IMR-90 (cell line): ENCODE measurements at regions not wholly inside any gene's neighbourhood (a gene's known extent, or its start where the extent isn't known, plus 50 kb on each side); places are given as distances from the start of the nearest gene placed in this dataset.

Experiments used
- ATAC-seq: fragments of 200-7000 bp; cut with Tn5 transposase; 2 replicates; pipeline ENCODE4 v1.9.1; 2020; ENCODE audit warnings: low read depth, mild to moderate bottlenecking, moderate library complexity
- BruUV-seq: library from RNA; stranded (reverse); fragments of 400-500 nt; replicated peaks from 2 replicates; lab custom pipeline; 2021; lab: Mats Ljungman, UMichigan
- CTCF ChIA-PET: fragments of 300-600 bp; formaldehyde crosslinking; extraction: SDS; loops from one replicate; lab custom pipeline; 2021; ENCODE audit warnings: antibody characterized with exemption; lab: Yijun Ruan, JAX
- POLR2A ChIA-PET: fragments of 300-600 bp; sonication (Branson Sonifier 250); formaldehyde crosslinking; loops from one replicate; lab custom pipeline; 2022; ENCODE audit warnings: antibody characterized with exemption; ENCODE audit not compliant: unreplicated experiment; lab: Charles Lee
- DNase-seq: peaks from one replicate; pipeline ENCODE4 v3.0.0; 2013
- H2AFZ ChIP-seq: replicated peaks from 2 replicates; pipeline ENCODE3; 2013; ENCODE audit warnings: low read length, mild to moderate bottlenecking; ENCODE audit not compliant: poor library complexity
- H2AK5ac ChIP-seq: 2 replicates; pipeline ENCODE4 v1.6.1; 2013; ENCODE audit warnings: low read depth, low read length, inconsistent platforms
- H2AK9ac ChIP-seq: replicated peaks from 2 replicates; pipeline ENCODE3; 2013; ENCODE audit warnings: mild to moderate bottlenecking, low read depth, low read length, moderate library complexity; ENCODE audit not compliant: poor library complexity
- H2BK120ac ChIP-seq: 2 replicates; pipeline ENCODE4 v1.6.1; 2013; ENCODE audit warnings: low read depth, low read length, inconsistent platforms
- H2BK15ac ChIP-seq: 3 replicates; pipeline ENCODE4 v1.6.1; 2013; ENCODE audit warnings: low read depth, low read length, inconsistent platforms
- H2BK20ac ChIP-seq: 2 replicates; pipeline ENCODE4 v1.6.1; 2013; ENCODE audit warnings: low read depth, mild to moderate bottlenecking, inconsistent platforms, low read length, moderate library complexity
- H2BK5ac ChIP-seq: 2 replicates; pipeline ENCODE4 v1.6.1; 2013; ENCODE audit warnings: mild to moderate bottlenecking, low read depth, low read length, inconsistent platforms; ENCODE audit not compliant: poor library complexity, severe bottlenecking
- H3K14ac ChIP-seq: replicated peaks from 2 replicates; pipeline ENCODE4 v1.6.1; 2013; ENCODE audit warnings: low read depth, low read length, inconsistent platforms
- H3K18ac ChIP-seq: 2 replicates; pipeline ENCODE4 v1.6.1; 2013; ENCODE audit warnings: low read depth, low read length, control low read depth
- H3K23ac ChIP-seq: 2 replicates; pipeline ENCODE4 v1.6.1; 2013; ENCODE audit warnings: low read depth, low read length, inconsistent platforms
- H3K27ac ChIP-seq: 2 replicates; pipeline ENCODE4 v1.5.1; 2013; ENCODE audit warnings: mild to moderate bottlenecking, control low read depth, low read length; ENCODE audit not compliant: insufficient read depth
- H3K27me3 ChIP-seq: 2 replicates; pipeline ENCODE4 v1.6.1; 2013; ENCODE audit warnings: low read length; ENCODE audit not compliant: control insufficient read depth, insufficient read depth
- H3K36me3 ChIP-seq: 2 replicates; pipeline ENCODE4 v1.6.1; 2013; ENCODE audit warnings: low read length, mixed read lengths; ENCODE audit not compliant: control insufficient read depth, insufficient read depth
- H3K4ac ChIP-seq: 2 replicates; pipeline ENCODE4 v1.6.1; 2013; ENCODE audit warnings: low read depth, low read length, inconsistent platforms
- H3K4me1 ChIP-seq: 2 replicates; pipeline ENCODE4 v1.6.1; 2013; ENCODE audit warnings: low read length, mixed read lengths; ENCODE audit not compliant: control insufficient read depth, insufficient read depth
- H3K4me2 ChIP-seq: 2 replicates; pipeline ENCODE4 v1.6.1; 2013; ENCODE audit warnings: low read depth, mild to moderate bottlenecking, control low read depth, low read length, moderate library complexity
- H3K4me3 ChIP-seq: 2 replicates; pipeline ENCODE4 v1.5.1; 2013; ENCODE audit warnings: low read depth, mild to moderate bottlenecking, control low read depth, low read length, moderate library complexity; ENCODE audit not compliant: insufficient read depth
- H3K56ac ChIP-seq: 2 replicates; pipeline ENCODE4 v1.6.1; 2013; ENCODE audit warnings: low read length, inconsistent platforms; ENCODE audit not compliant: insufficient read depth; ENCODE audit errors: extremely low read depth
- H3K79me1 ChIP-seq, 2 experiments: 2 replicates each; pipeline ENCODE4 v1.6.1; 2013; ENCODE audit warnings: low read length in 2 of 2, inconsistent platforms in 1 of 2, low read depth in 1 of 2
- H3K9ac ChIP-seq: 2 replicates; pipeline ENCODE4 v1.6.1; 2013; ENCODE audit warnings: low read depth, low read length, control low read depth
- H3K9me1 ChIP-seq: 2 replicates; pipeline ENCODE4 v1.6.1; 2013; ENCODE audit warnings: low read length, inconsistent platforms; ENCODE audit not compliant: insufficient read depth
- H3K9me3 ChIP-seq: 2 replicates; pipeline ENCODE4 v1.6.1; 2013; ENCODE audit warnings: low read length; ENCODE audit not compliant: control insufficient read depth, insufficient read depth
- H4K20me1 ChIP-seq: 2 replicates; pipeline ENCODE4 v1.6.1; 2013; ENCODE audit warnings: low read length, inconsistent platforms; ENCODE audit not compliant: insufficient read depth
- H4K5ac ChIP-seq: 2 replicates; pipeline ENCODE4 v1.6.1; 2013; ENCODE audit warnings: mild to moderate bottlenecking, low read depth, low read length, control low read depth
- H4K8ac ChIP-seq, 2 experiments: 2 replicates each; pipeline ENCODE4 v1.6.1; 2013; ENCODE audit warnings: low read depth in 2 of 2, low read length in 2 of 2, control low read depth in 1 of 2, inconsistent platforms in 1 of 2
- H4K91ac ChIP-seq: 2 replicates; pipeline ENCODE4 v1.6.1; 2013; ENCODE audit warnings: low read depth, low read length, inconsistent platforms; ENCODE audit not compliant: insufficient read depth
- BHLHE40 ChIP-seq: fragments of 150-350 bp; IDR thresholded peaks from 2 replicates; pipeline ENCODE4 v1.6.1; 2016; ENCODE audit warnings: mild to moderate bottlenecking, low read depth, low read length
- CEBPB ChIP-seq: IDR thresholded peaks from 2 replicates; pipeline ENCODE4 v1.6.1; 2012; ENCODE audit warnings: low read depth, low read length, improper control_type of control experiment
- CHD1 ChIP-seq: IDR thresholded peaks from 2 replicates; pipeline ENCODE4 v1.6.1; 2012; ENCODE audit warnings: low read depth, low read length, improper control_type of control experiment
- MXI1 ChIP-seq: IDR thresholded peaks from 2 replicates; pipeline ENCODE4 v1.6.1; 2012; ENCODE audit warnings: low read depth, mild to moderate bottlenecking, low read length, moderate library complexity, borderline replicate concordance
- WGBS, 2 experiments: methylation state at CpG; one replicate each; pipeline versions ENCODE4 v1.1.5 to v1.1.7; 2013; ENCODE audit warnings: missing lambda C conversion rate in 2 of 2; ENCODE audit not compliant: insufficient read length in 1 of 2; ENCODE audit errors: extremely low coverage in 2 of 2; 5-methylcytosine and 5-hydroxymethylcytosine counted together
- dilution Hi-C: fragments of 300-500 bp; cut with HindIII; formaldehyde crosslinking; loops from one replicate; pipeline ENCODE4 v1.14.3; 2018; ENCODE audit warnings: low sequenced_read_pairs; ENCODE audit not compliant: unreplicated experiment
- in situ Hi-C: fragments of 300-500 bp; cut with MboI; formaldehyde crosslinking; loops from 3 replicates; pipeline ENCODE4 v1.14.3; 2019; ENCODE audit warnings: low sequenced_read_pairs, inconsistent platforms, mixed read lengths
- intact Hi-C: fragments of 100-400 bp; cut with micrococcal nuclease; formaldehyde crosslinking; loops from 2 replicates; pipeline ENCODE4 v1.10.0; 2022
- TF ChIP-seq, protein P1 (sequence below): fragments of 150-350 bp; IDR thresholded peaks from 2 replicates; pipeline ENCODE4 v1.6.1; 2016; ENCODE audit warnings: low read depth, mild to moderate bottlenecking, low read length, moderate library complexity, borderline replicate concordance
- TF ChIP-seq, protein P2 (sequence below): conservative IDR thresholded peaks from 2 replicates; pipeline ENCODE4 v1.5.1; 2012; ENCODE audit warnings: mild to moderate bottlenecking, low read depth, low read length, improper control_type of control experiment

DNA sequence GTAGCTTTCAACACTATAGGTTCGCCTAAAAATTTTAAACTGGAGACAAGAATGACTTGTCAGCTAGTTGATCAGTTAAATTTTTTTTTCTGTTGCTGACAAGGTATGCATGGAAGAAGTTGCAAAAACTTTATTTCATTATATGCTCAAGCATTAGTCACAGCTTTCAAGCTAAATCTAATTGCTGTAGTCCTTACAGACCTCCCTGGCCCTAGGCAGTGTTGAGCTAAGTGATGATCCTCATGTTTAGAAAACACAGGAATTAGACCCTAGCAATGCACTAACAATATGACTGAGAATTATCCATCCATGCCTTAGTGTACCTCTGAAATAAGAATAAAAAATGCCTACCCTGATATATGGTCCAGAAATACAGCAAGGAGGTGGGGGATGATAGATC is 253.4 kb downstream of the SP3 start:
- in situ Hi-C loops (no loop called here), intact Hi-C loops (no loop called here), dilution Hi-C loops (no loop called here)
- no peaks in the 10 kb centered on the region for H4K20me1 ChIP-seq
- no peak overlapping the region for H3K14ac ChIP-seq
- ChIA-PET CTCF (no interaction called here), POLR2A (no interaction called here)
- H2BK20ac ChIP-seq, result no peak overlapping the region
- no peak overlapping the region for H4K8ac ChIP-seq
- ATAC-seq, result no peak
- no peak overlapping the region for H2AK9ac ChIP-seq
- H3K27ac ChIP-seq, result no peak overlapping the region
- H3K56ac ChIP-seq, result no peak overlapping the region
- no peak overlapping the region for H2BK120ac ChIP-seq
- H3K9me1 ChIP-seq, result no peaks in the 10 kb centered on the region
- no peaks in the 10 kb centered on the region for H3K36me3 ChIP-seq
- H3K9ac ChIP-seq, result no peak overlapping the region
- no peak overlapping the region for H2AK5ac ChIP-seq
- no peak overlapping the region for H2AFZ ChIP-seq
- H3K27me3 ChIP-seq, result peaks cover 6% of the 10 kb centered on the region
- no peak for TF ChIP-seq MXI1
- TF ChIP-seq, protein P1, sequence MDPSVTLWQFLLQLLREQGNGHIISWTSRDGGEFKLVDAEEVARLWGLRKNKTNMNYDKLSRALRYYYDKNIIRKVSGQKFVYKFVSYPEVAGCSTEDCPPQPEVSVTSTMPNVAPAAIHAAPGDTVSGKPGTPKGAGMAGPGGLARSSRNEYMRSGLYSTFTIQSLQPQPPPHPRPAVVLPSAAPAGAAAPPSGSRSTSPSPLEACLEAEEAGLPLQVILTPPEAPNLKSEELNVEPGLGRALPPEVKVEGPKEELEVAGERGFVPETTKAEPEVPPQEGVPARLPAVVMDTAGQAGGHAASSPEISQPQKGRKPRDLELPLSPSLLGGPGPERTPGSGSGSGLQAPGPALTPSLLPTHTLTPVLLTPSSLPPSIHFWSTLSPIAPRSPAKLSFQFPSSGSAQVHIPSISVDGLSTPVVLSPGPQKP, result no peak
- TF ChIP-seq, protein P2, sequence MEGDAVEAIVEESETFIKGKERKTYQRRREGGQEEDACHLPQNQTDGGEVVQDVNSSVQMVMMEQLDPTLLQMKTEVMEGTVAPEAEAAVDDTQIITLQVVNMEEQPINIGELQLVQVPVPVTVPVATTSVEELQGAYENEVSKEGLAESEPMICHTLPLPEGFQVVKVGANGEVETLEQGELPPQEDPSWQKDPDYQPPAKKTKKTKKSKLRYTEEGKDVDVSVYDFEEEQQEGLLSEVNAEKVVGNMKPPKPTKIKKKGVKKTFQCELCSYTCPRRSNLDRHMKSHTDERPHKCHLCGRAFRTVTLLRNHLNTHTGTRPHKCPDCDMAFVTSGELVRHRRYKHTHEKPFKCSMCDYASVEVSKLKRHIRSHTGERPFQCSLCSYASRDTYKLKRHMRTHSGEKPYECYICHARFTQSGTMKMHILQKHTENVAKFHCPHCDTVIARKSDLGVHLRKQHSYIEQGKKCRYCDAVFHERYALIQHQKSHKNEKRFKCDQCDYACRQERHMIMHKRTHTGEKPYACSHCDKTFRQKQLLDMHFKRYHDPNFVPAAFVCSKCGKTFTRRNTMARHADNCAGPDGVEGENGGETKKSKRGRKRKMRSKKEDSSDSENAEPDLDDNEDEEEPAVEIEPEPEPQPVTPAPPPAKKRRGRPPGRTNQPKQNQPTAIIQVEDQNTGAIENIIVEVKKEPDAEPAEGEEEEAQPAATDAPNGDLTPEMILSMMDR, result no peak
- no peak for TF ChIP-seq CEBPB
- no peak for TF ChIP-seq BHLHE40
- no peak for TF ChIP-seq CHD1
- no CpG with 5 or more reads among the region's 1 CpG for WGBS, 2 experiments
- H2BK5ac ChIP-seq, result no peak overlapping the region
- H3K79me1 ChIP-seq, result no peaks in the 10 kb centered on the region
- no peak for DNase-seq
- H2BK15ac ChIP-seq, result no peak overlapping the region
- H3K18ac ChIP-seq, result no peak overlapping the region
- no peak overlapping the region for H3K23ac ChIP-seq
- H3K4me2 ChIP-seq, result no peak overlapping the region
- H3K4ac ChIP-seq, result no peak overlapping the region
- H4K91ac ChIP-seq, result no peak overlapping the region
- no TSS peak for BruUV-seq
- no peak overlapping the region for H3K4me3 ChIP-seq
- no peaks in the 10 kb centered on the region for H3K4me1 ChIP-seq
- H3K9me3 ChIP-seq, result peaks cover 2% of the 10 kb centered on the region; the same call in 1 of the 2 replicates
- H4K5ac ChIP-seq, result no peak overlapping the region
